ENCODE measurements at regions not wholly inside any gene's neighbourhood (a gene's known extent, or its start where the extent isn't known, plus 50 kb on each side); places are given as distances from the start of the nearest gene placed in this dataset.

DNA sequence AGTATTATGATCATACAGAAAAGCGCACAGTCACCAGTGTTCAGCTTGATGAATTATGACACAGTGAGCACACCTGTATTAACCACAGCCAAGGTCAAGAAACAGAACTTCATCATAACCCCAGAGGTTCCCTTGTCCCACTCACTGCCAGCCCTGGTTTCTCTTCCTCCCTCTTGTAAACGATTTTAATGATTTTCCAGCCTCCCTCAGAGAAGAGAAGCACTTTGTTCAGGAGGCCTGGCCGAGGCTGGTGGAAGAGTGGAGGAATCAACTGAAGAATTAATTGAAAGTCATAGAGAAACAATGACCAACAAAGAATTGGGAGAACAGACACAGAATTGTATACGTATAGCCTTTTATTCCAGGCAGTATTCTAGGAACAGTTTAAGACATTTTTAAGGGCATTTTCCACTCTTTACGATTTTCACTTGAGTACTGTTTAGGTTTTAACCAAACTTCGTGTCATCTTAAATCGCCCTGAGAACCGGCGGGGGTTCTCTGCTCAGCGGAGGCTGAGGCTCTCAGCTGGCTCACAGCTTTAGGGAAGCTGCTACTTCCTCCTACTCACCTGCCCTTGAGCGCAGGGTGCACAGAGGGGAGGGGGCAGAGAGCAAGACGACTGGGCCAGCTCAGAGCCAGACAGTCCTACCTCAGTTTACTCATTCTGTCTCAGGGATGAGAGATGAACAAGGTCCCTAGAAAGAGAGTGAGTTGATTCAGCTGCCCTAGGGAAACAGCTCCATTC lies 108.6 kb downstream of the AKAP11 start:
- ChIA-PET CTCF (no interaction called here), POLR2A (no interaction called here), RAD21 (ENCODE audit: low non-redundant PET in 1 of 2, low total read pairs in 2 of 2, uncharacterized antibody in 2 of 2, unreplicated experiment in 2 of 2) (no interaction called here)
- Histone ChIP-seq H3K4me1 (ENCODE audit: control insufficient read depth in 1 of 2, insufficient read depth in 2 of 2, low read length in 2 of 2) (no peaks in the 10 kb centered on the region), H3K4me2 (ENCODE audit: low read length) (no peak overlapping the region), H3K79me2 (ENCODE audit: insufficient read depth, low read length) (no peaks in the 10 kb centered on the region), H3K27me3 (ENCODE audit: insufficient read depth, low read length) (no peaks in the 10 kb centered on the region; the same call in 1 of the 2 replicates), H3K9me2 (ENCODE audit: insufficient read depth) (no peaks in the 10 kb centered on the region), H2AFZ (ENCODE audit: low read depth, low read length, poor library complexity, severe bottlenecking) (no peak overlapping the region), H3K9me3 (ENCODE audit: control insufficient read depth in 1 of 2, insufficient read depth in 1 of 2, low read depth in 1 of 2, low read length in 2 of 2) (no peaks in the 10 kb centered on the region), H3K36me3 (ENCODE audit: control insufficient read depth in 1 of 2, insufficient read depth in 2 of 2, low read length in 2 of 2) (no peaks in the 10 kb centered on the region), H3K9ac (ENCODE audit: low read length) (no peak overlapping the region), H3K27ac (ENCODE audit: low read depth, low read length) (no peak overlapping the region), H3K4me3 (replicated peaks in 1 of 2; ENCODE audit: low read depth in 1 of 2, low read length in 2 of 2) (no peak overlapping the region), H4K20me1 (ENCODE audit: insufficient read depth) (no peaks in the 10 kb centered on the region)
- no peak for TF ChIP-seq JUND (IDR thresholded peaks at IDR 0.05)
- TF ChIP-seq, protein P1, sequence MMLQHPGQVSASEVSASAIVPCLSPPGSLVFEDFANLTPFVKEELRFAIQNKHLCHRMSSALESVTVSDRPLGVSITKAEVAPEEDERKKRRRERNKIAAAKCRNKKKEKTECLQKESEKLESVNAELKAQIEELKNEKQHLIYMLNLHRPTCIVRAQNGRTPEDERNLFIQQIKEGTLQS (IDR thresholded peaks at IDR 0.05), result no peak
- TF ChIP-seq, protein P2, sequence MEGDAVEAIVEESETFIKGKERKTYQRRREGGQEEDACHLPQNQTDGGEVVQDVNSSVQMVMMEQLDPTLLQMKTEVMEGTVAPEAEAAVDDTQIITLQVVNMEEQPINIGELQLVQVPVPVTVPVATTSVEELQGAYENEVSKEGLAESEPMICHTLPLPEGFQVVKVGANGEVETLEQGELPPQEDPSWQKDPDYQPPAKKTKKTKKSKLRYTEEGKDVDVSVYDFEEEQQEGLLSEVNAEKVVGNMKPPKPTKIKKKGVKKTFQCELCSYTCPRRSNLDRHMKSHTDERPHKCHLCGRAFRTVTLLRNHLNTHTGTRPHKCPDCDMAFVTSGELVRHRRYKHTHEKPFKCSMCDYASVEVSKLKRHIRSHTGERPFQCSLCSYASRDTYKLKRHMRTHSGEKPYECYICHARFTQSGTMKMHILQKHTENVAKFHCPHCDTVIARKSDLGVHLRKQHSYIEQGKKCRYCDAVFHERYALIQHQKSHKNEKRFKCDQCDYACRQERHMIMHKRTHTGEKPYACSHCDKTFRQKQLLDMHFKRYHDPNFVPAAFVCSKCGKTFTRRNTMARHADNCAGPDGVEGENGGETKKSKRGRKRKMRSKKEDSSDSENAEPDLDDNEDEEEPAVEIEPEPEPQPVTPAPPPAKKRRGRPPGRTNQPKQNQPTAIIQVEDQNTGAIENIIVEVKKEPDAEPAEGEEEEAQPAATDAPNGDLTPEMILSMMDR (IDR thresholded peaks at IDR 0.05 in 2 of 3, conservative IDR thresholded peaks at IDR 0.05 in 1 of 3; ENCODE audit: borderline replicate concordance in 1 of 3, insufficient read depth in 1 of 3, low read depth in 2 of 3, low read length in 2 of 3), result no peak
- TF ChIP-seq EZH2 (IDR thresholded peaks at IDR 0.05), result no peak
- no peak for TF ChIP-seq POLR2A (IDR thresholded peaks at IDR 0.05; ENCODE audit: borderline replicate concordance, extremely low read depth, insufficient read depth, insufficient read length)
- TF ChIP-seq, protein P3, sequence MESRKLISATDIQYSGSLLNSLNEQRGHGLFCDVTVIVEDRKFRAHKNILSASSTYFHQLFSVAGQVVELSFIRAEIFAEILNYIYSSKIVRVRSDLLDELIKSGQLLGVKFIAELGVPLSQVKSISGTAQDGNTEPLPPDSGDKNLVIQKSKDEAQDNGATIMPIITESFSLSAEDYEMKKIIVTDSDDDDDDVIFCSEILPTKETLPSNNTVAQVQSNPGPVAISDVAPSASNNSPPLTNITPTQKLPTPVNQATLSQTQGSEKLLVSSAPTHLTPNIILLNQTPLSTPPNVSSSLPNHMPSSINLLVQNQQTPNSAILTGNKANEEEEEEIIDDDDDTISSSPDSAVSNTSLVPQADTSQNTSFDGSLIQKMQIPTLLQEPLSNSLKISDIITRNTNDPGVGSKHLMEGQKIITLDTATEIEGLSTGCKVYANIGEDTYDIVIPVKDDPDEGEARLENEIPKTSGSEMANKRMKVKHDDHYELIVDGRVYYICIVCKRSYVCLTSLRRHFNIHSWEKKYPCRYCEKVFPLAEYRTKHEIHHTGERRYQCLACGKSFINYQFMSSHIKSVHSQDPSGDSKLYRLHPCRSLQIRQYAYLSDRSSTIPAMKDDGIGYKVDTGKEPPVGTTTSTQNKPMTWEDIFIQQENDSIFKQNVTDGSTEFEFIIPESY (IDR thresholded peaks at IDR 0.05; ENCODE audit: extremely low read depth, insufficient replicate concordance, low read length), result no peak
- no peak for TF ChIP-seq ELF1 (IDR thresholded peaks at IDR 0.05; ENCODE audit: borderline replicate concordance, low read depth)
- TF ChIP-seq CEBPB (IDR thresholded peaks at IDR 0.05; ENCODE audit: low read depth), result no peak
- TF ChIP-seq, protein P4, sequence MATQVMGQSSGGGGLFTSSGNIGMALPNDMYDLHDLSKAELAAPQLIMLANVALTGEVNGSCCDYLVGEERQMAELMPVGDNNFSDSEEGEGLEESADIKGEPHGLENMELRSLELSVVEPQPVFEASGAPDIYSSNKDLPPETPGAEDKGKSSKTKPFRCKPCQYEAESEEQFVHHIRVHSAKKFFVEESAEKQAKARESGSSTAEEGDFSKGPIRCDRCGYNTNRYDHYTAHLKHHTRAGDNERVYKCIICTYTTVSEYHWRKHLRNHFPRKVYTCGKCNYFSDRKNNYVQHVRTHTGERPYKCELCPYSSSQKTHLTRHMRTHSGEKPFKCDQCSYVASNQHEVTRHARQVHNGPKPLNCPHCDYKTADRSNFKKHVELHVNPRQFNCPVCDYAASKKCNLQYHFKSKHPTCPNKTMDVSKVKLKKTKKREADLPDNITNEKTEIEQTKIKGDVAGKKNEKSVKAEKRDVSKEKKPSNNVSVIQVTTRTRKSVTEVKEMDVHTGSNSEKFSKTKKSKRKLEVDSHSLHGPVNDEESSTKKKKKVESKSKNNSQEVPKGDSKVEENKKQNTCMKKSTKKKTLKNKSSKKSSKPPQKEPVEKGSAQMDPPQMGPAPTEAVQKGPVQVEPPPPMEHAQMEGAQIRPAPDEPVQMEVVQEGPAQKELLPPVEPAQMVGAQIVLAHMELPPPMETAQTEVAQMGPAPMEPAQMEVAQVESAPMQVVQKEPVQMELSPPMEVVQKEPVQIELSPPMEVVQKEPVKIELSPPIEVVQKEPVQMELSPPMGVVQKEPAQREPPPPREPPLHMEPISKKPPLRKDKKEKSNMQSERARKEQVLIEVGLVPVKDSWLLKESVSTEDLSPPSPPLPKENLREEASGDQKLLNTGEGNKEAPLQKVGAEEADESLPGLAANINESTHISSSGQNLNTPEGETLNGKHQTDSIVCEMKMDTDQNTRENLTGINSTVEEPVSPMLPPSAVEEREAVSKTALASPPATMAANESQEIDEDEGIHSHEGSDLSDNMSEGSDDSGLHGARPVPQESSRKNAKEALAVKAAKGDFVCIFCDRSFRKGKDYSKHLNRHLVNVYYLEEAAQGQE (IDR thresholded peaks at IDR 0.05; ENCODE audit: low read depth), result no peak
- no peak for TF ChIP-seq EGR1 (IDR thresholded peaks at IDR 0.05; ENCODE audit: low read depth)
- TF ChIP-seq POLR2AphosphoS5 (IDR thresholded peaks at IDR 0.05; ENCODE audit: low read depth, low read length), result no peak
- no peak for TF ChIP-seq RAD21 (IDR thresholded peaks at IDR 0.05; ENCODE audit: low read depth)
- no peak for TF ChIP-seq EZH2phosphoT487 (IDR thresholded peaks at IDR 0.05; ENCODE audit: borderline replicate concordance)
- TF ChIP-seq FOSL1 (IDR thresholded peaks at IDR 0.05; ENCODE audit: low read depth), result no peak
- TF ChIP-seq ZFX (IDR thresholded peaks at IDR 0.05), result no peak
- TF ChIP-seq SRF (IDR thresholded peaks at IDR 0.05; ENCODE audit: low read depth), result no peak
- TF ChIP-seq SIN3A (IDR thresholded peaks at IDR 0.05; ENCODE audit: low read depth), result no peak
- no peak for TF ChIP-seq TCF7L2 (IDR thresholded peaks at IDR 0.05; ENCODE audit: borderline replicate concordance, extremely low read depth, insufficient read depth, insufficient read length)
- no peak for ATAC-seq
- no TSS peak for BruUV-seq (replicated peaks)
- intact Hi-C loops (cut with micrococcal nuclease), result no loop called here
- no peak for DNase-seq (ENCODE audit: low read depth, low spot score)

All from HCT116 (cell line).